WERI-Rb-1 (cell line): ENCODE measurements at regions not wholly inside any gene's neighbourhood (a gene's known extent, or its start where the extent isn't known, plus 50 kb on each side); places are given as distances from the start of the nearest gene placed in this dataset.

Experiments
- DNase-seq: peaks from one replicate; pipeline ENCODE4 v3.0.0-alpha.2; 2020
- H3K27ac ChIP-seq: fragments of 250-450 bp; sonication (Bioruptor Pico); 2 replicates; pipeline ENCODE4 v1.5.1; 2020; ENCODE audit warnings: mild to moderate bottlenecking, moderate library complexity
- H3K27me3 ChIP-seq: fragments of 250-450 bp; sonication (Bioruptor Pico); 2 replicates; pipeline ENCODE4 v1.5.1; 2021; ENCODE audit warnings: mild to moderate bottlenecking, low read depth, moderate library complexity; ENCODE audit not compliant: insufficient read depth, severe bottlenecking
- H3K36me3 ChIP-seq: fragments of 250-450 bp; sonication (Bioruptor Pico); 2 replicates; pipeline ENCODE4 v1.5.1; 2020; ENCODE audit warnings: mild to moderate bottlenecking, moderate library complexity
- H3K4me3 ChIP-seq: 2 replicates; pipeline ENCODE4 v1.5.1; 2011; ENCODE audit warnings: low read depth, mild to moderate bottlenecking, control low read depth, low read length
- H3K9me3 ChIP-seq: fragments of 250-450 bp; sonication (Bioruptor Pico); 2 replicates; pipeline ENCODE4 v1.5.1; 2021; ENCODE audit warnings: mild to moderate bottlenecking, moderate library complexity; ENCODE audit not compliant: severe bottlenecking
- CTCF ChIP-seq: IDR thresholded peaks from 2 replicates; pipeline ENCODE4 v1.5.1; 2011; ENCODE audit warnings: low read depth, mild to moderate bottlenecking, control low read depth, inconsistent platforms, low read length

DNA sequence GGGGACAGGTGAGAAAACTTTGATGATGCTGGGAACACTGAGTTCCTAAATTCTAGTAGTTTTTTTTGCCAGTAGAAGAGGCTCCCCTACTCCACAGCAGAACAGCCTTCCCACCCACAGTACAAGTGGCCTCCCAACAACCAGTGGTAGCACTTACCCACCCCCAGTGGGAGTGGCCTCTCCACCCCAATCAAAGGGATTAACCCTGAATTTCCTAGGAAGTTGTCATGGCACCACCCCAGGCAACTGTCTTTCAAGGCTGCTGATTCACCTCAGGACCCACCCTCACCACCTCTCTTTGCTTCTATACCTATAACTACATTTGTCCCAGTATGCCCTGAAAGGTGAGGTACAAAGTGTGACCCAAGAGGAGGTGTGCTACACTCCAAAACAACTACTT is 81.4 kb upstream of the PRDX6 start:
- H3K9me3 ChIP-seq: no peaks in the 10 kb centered on the region
- H3K27ac ChIP-seq: no peak overlapping the region
- no peak overlapping the region for H3K4me3 ChIP-seq
- H3K36me3 ChIP-seq: no peaks in the 10 kb centered on the region
- TF ChIP-seq CTCF: no peak
- DNase-seq: no peak
- H3K27me3 ChIP-seq: no peaks in the 10 kb centered on the region

DNA sequence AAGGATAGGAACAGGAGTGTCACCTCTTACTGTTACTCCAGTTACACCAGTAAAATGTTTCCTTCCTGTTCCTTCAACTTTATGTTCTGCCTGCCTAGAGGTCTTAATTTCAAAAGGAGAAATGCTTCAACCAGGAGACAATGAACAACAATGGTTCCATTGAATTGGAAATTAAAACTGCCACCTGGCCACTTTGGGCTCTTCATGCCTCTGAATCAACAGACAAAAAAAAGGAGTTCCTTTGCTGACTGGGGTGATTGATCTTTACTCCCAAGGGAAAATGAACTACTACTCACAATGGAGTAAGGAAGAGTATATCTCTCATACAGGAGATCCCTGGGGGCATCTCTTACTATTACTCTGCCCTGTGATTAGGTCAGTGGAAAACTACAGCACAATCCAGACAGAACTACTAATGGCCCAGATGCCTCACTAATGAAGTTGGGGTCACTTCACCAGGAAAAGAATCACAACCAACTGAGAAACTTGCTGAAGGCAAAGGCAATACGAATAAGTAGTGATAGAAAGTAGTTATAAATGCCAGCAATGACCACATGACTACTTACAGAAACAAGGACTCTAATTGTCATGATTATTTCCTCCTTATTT is 76.6 kb upstream of the PRDX6 start:
- no peaks in the 10 kb centered on the region for H3K9me3 ChIP-seq
- no peak for TF ChIP-seq CTCF
- no peak for DNase-seq
- H3K36me3 ChIP-seq: no peaks in the 10 kb centered on the region
- no peaks in the 10 kb centered on the region for H3K27me3 ChIP-seq
- H3K4me3 ChIP-seq: no peak overlapping the region
- no peak overlapping the region for H3K27ac ChIP-seq

DNA sequence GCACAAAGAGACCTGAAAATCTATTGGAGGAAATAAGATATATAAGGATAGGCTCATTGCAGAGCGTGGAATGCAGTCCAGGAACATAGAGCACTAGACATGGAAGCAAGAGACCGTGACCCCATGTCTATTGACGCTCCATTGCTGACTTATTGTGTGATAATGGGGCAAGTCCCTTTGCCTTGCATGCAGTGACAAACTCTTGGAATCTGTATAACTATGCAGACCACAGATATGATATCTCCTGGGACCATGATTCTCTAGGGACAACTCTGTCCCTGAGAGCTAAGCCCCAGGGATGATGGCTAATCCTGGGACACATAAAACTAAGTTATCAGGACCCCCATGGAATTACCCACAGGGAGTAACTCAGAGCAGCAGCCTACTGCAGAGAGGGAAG is 73.1 kb upstream of the PRDX6 start:
- TF ChIP-seq CTCF: no peak
- Histone ChIP-seq H3K4me3 (no peak overlapping the region), H3K36me3 (no peaks in the 10 kb centered on the region), H3K27ac (no peak overlapping the region), H3K9me3 (no peaks in the 10 kb centered on the region), H3K27me3 (no peaks in the 10 kb centered on the region)
- no peak for DNase-seq

DNA sequence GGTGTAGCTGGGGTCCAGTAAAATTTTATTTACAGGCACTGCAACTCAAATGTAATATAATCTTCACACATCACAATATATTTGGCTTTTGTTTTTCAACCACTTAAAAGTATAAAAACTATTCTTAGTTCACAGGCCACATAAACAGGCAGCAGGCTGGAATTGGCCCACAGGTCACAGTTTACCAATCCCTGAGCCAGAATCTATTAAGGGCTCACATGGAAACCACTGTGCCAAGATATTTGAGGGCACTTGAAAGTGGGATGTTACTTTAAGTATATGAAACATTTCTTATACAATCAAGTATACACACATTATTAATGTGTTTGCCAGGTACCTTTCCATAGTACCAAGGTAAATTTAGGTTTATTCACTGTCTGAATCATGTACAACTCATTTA is 71.9 kb upstream of the PRDX6 start:
- DNase-seq: no peak
- TF ChIP-seq CTCF: no peak
- Histone ChIP-seq H3K4me3 (no peak overlapping the region), H3K27ac (no peak overlapping the region), H3K36me3 (peaks cover 1% of the 10 kb centered on the region; the same call in 1 of the 2 replicates), H3K9me3 (no peaks in the 10 kb centered on the region), H3K27me3 (no peaks in the 10 kb centered on the region)

DNA sequence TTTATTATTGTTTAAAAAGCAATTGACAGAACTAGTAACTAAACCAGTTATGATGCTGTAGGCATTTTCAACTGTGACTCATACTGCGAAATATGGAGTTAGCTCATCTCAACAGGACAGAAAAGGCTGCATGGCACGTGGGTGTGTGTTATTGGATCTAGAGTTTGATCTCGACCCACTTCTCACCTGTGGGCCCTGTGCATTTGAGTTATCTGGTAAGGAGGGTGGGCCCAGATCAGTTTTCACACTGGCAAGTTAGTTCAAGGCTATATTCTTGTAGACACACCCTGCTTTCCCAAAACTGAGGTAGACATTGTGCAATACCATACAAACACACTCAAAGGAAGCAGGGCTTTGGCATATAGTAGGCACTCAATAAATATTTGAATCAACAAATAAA is 71.3 kb upstream of the PRDX6 start:
- DNase-seq: no peak
- Histone ChIP-seq H3K27me3 (no peaks in the 10 kb centered on the region), H3K4me3 (no peak overlapping the region), H3K27ac (no peak overlapping the region), H3K9me3 (no peaks in the 10 kb centered on the region), H3K36me3 (peaks cover 6% of the 10 kb centered on the region)
- no peak for TF ChIP-seq CTCF

- Histone ChIP-seq H3K9me3 (no peaks in the 10 kb centered on the region), H3K4me3 (no peak overlapping the region), H3K27me3 (no peaks in the 10 kb centered on the region), H3K27ac (no peak overlapping the region), H3K36me3 (peaks cover 6% of the 10 kb centered on the region)
- DNase-seq: no peak
- TF ChIP-seq CTCF: no peak
These were observed 70.3 kb upstream of the PRDX6 start for GRCh38 chr1:173406783-173407230.
